A673 (cell line): ENCODE measurements at regions not wholly inside any gene's neighbourhood (a gene's known extent, or its start where the extent isn't known, plus 50 kb on each side); places are given as distances from the start of the nearest gene placed in this dataset.

Experiments used
- BruUV-seq: library from RNA; stranded (reverse); fragments of 400-500 nt; replicated peaks from 2 replicates; lab custom pipeline; 2021; lab: Mats Ljungman, UMichigan
- CTCF ChIA-PET: fragments of 300-600 bp; sonication (Branson Sonifier 250); formaldehyde crosslinking; loops from one replicate; lab custom pipeline; 2022; ENCODE audit warnings: antibody characterized with exemption; lab: Charles Lee
- POLR2A ChIA-PET: fragments of 300-600 bp; sonication (Branson Sonifier 250); formaldehyde crosslinking; loops from one replicate; lab custom pipeline; 2022; ENCODE audit warnings: antibody characterized with exemption; ENCODE audit not compliant: low non-redundant PET; lab: Charles Lee
- DNase-seq: peaks from one replicate; pipeline ENCODE4 v3.0.0-alpha.2; 2015; ENCODE audit warnings: low spot score
- H3K27ac ChIP-seq: fragments of 200-600 bp; sonication (generic); 2 replicates; pipeline ENCODE4 v1.5.1; 2016; ENCODE audit warnings: mixed run types, low read depth, mild to moderate bottlenecking, mixed read lengths, antibody characterized with exemption, low read length; ENCODE audit not compliant: poor library complexity, severe bottlenecking
- H3K27me3 ChIP-seq: fragments of 200-600 bp; sonication (generic); replicated peaks from 2 replicates; pipeline ENCODE4 v1.6.1; 2017; ENCODE audit warnings: mixed run types, low read depth, mild to moderate bottlenecking, mixed read lengths, antibody characterized with exemption, low read length; ENCODE audit not compliant: insufficient read depth, poor library complexity
- H3K36me3 ChIP-seq: fragments of 200-600 bp; sonication (generic); 2 replicates; pipeline ENCODE4 v1.6.1; 2016; ENCODE audit warnings: mixed run types, mild to moderate bottlenecking, mixed read lengths, antibody characterized with exemption, low read length; ENCODE audit not compliant: insufficient read depth, poor library complexity, severe bottlenecking
- H3K4me1 ChIP-seq: fragments of 200-600 bp; sonication (generic); 2 replicates; pipeline ENCODE4 v1.6.1; 2017; ENCODE audit warnings: mixed run types, mild to moderate bottlenecking, mixed read lengths, antibody characterized with exemption, low read length; ENCODE audit not compliant: insufficient read depth, poor library complexity, severe bottlenecking
- H3K4me3 ChIP-seq: fragments of 200-600 bp; sonication (generic); 2 replicates; pipeline ENCODE4 v1.5.1; 2016; ENCODE audit warnings: low read depth, mixed run types, mild to moderate bottlenecking, mixed read lengths, low read length; ENCODE audit not compliant: poor library complexity, severe bottlenecking
- H3K9me3 ChIP-seq: fragments of 200-600 bp; sonication (generic); 2 replicates; pipeline ENCODE4 v1.6.1; 2016; ENCODE audit warnings: mixed run types, low read depth, mild to moderate bottlenecking, mixed read lengths, antibody characterized with exemption, low read length; ENCODE audit not compliant: poor library complexity, severe bottlenecking
- EZH2 ChIP-seq: fragments of 200-600 bp; sonication (generic); IDR thresholded peaks from 2 replicates; pipeline ENCODE4 v1.6.1; 2017; ENCODE audit warnings: borderline replicate concordance, low read depth, mild to moderate bottlenecking, mixed read lengths, antibody characterized with exemption, low read length; ENCODE audit not compliant: poor library complexity, severe bottlenecking
- intact Hi-C: fragments of 100-400 bp; cut with micrococcal nuclease; formaldehyde crosslinking; loops from one replicate; pipeline ENCODE4 v1.10.0; 2022; ENCODE audit not compliant: unreplicated experiment
- TF ChIP-seq, protein P1 (sequence below): fragments of 300-800, 200-600 bp; sonication (generic); conservative IDR thresholded peaks from 2 replicates; pipeline ENCODE4 v1.5.1; 2017; ENCODE audit warnings: low read depth, mild to moderate bottlenecking, antibody characterized with exemption, low read length, moderate library complexity, mixed read lengths

DNA sequence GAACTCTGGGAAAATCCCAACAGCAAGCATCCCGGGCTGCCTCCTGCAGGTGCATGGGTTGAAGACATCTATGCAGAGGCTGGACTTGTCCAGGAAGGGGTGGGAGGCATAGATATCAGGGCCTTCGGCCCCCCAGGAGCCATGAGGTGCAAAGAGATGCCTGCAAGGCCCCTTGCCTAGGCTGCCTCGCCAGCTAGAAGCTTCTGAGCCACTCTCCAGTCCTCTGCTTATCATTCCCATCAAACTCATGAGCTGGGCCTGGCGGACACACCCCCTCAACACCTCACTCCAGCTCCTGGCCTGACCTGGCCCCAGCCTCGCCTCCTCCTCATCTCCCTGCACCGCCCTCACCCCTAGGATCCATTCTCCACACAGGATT is 152.4 kb upstream of the PTPN1 start:
- H3K27ac ChIP-seq, result no peak overlapping the region
- H3K36me3 ChIP-seq, result no peaks in the 10 kb centered on the region
- no peaks in the 10 kb centered on the region for H3K27me3 ChIP-seq
- POLR2A ChIA-PET, result no interaction called here
- peaks cover 3% of the 10 kb centered on the region for H3K4me1 ChIP-seq
- TF ChIP-seq, protein P1, sequence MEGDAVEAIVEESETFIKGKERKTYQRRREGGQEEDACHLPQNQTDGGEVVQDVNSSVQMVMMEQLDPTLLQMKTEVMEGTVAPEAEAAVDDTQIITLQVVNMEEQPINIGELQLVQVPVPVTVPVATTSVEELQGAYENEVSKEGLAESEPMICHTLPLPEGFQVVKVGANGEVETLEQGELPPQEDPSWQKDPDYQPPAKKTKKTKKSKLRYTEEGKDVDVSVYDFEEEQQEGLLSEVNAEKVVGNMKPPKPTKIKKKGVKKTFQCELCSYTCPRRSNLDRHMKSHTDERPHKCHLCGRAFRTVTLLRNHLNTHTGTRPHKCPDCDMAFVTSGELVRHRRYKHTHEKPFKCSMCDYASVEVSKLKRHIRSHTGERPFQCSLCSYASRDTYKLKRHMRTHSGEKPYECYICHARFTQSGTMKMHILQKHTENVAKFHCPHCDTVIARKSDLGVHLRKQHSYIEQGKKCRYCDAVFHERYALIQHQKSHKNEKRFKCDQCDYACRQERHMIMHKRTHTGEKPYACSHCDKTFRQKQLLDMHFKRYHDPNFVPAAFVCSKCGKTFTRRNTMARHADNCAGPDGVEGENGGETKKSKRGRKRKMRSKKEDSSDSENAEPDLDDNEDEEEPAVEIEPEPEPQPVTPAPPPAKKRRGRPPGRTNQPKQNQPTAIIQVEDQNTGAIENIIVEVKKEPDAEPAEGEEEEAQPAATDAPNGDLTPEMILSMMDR, result no peak
- no peak for TF ChIP-seq EZH2
- CTCF ChIA-PET, result interaction anchor here (0.6 kb wide), 1 partner anchor 179 kb away, joined by 3 read pairs; no protein-coding TSS in a partner anchor
- no peaks in the 10 kb centered on the region for H3K9me3 ChIP-seq
- H3K4me3 ChIP-seq, result no peak overlapping the region
- no peak for DNase-seq
- intact Hi-C loops, result no loop called here
- BruUV-seq, result no TSS peak

DNA sequence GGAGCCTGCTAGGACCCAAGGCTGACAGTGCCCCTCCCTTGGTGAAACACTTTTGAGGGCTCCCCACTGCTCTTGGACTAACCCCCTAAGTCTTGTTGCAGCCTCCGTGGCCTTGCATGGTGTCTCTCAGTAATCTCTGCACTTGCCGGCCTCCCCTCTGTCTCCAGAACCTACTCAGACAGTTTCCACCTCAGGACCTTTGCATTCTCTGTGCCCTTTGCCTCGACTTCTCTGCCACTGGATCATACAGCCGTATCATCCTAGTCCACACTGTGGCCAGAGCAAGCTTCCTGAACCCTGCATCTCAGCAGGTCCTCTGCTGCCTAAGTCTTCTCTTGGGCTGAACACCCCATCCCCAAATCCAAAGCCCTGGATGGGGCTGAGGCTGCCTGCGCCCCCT is 152.0 kb upstream of the PTPN1 start:
- H3K36me3 ChIP-seq, result no peaks in the 10 kb centered on the region
- peaks cover 3% of the 10 kb centered on the region for H3K4me1 ChIP-seq
- no peak overlapping the region for H3K4me3 ChIP-seq
- TF ChIP-seq, protein P1, result no peak
- no peak for TF ChIP-seq EZH2
- DNase-seq, result no peak
- no TSS peak for BruUV-seq
- H3K27me3 ChIP-seq, result no peaks in the 10 kb centered on the region
- ChIA-PET POLR2A (no interaction called here), CTCF (interaction anchor here (0.6 kb wide), 1 partner anchor 180 kb away, joined by 3 read pairs; no protein-coding TSS in a partner anchor)
- intact Hi-C loops, result no loop called here
- no peaks in the 10 kb centered on the region for H3K9me3 ChIP-seq
- H3K27ac ChIP-seq, result no peak overlapping the region

DNA sequence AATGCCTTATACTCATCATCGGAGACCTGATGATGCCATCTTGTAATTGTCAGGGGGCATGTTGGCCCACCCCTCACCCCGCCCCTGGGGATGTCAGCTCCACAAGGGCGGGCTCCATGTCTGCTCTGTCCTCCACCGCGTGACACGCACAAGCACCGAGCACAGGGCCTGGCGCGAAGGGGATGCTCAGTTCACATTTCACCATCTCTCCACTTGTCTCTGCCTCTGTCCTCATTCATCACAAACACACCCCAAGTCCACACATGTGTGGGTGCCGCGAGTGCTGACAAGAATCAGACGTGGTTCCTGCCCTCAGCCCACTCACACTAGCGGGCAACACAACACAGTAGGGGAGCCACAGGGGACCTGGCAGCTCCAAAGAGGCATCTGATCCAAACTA is 151.2 kb upstream of the PTPN1 start:
- Histone ChIP-seq H3K9me3 (no peaks in the 10 kb centered on the region), H3K27me3 (no peaks in the 10 kb centered on the region), H3K4me1 (peaks cover 3% of the 10 kb centered on the region), H3K27ac (no peak overlapping the region), H3K36me3 (no peaks in the 10 kb centered on the region), H3K4me3 (no peak overlapping the region)
- ChIA-PET POLR2A (no interaction called here), CTCF (no interaction called here)
- no TSS peak for BruUV-seq
- intact Hi-C loops, result no loop called here
- TF ChIP-seq EZH2, result no peak
- TF ChIP-seq, protein P1, result no peak
- no peak for DNase-seq
